ENCODE measurements at regions not wholly inside any gene's neighbourhood (a gene's known extent, or its start where the extent isn't known, plus 50 kb on each side); places are given as distances from the start of the nearest gene placed in this dataset.

- in situ Hi-C loops (cut with HindIII; ENCODE audit: low sequenced_read_pairs): no loop called here
These were observed 447.9 kb downstream of the CNTN6 start for GRCh38 chr3:1540686-1541085.

DNA sequence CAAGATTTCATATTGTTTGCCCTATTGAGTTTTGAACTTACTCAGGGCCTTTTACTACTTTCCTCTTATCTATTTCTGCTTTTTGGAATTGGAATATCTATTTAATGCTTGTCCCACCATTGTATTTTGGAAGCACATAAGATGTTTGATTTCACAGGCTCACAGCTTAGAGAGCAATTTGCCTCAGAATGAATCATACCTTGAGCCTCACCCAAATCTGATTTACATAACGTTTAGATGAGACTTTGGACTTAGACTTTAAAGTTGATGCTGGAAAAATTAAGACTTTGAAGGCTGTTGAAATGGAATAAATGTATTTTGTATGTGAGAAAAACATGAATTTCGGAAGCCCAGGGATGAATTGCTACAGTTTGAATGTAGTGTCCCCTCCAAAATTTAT is 458.9 kb downstream of the CNTN6 start:
- in situ Hi-C loops (cut with HindIII; ENCODE audit: low sequenced_read_pairs): no loop called here

DNA sequence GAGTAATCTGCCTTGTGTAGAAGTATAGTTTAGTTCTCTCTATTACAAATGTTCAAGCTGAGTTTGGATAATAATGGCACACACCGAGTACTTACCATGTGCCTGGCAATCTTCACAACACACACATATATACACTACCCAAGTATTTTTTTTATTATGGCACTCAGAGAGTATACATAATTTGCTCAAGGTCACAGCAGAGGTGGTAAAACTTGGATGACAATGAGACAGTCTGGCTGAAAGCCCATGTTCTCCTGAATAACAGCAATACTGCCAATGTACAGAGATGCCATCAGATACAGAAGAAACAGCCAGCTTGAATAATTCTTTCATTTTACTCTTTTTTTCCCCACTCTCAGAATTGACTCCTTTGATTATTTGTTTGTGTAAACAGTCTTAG is 460.0 kb downstream of the CNTN6 start:
- in situ Hi-C loops (cut with HindIII; ENCODE audit: low sequenced_read_pairs): no loop called here

DNA sequence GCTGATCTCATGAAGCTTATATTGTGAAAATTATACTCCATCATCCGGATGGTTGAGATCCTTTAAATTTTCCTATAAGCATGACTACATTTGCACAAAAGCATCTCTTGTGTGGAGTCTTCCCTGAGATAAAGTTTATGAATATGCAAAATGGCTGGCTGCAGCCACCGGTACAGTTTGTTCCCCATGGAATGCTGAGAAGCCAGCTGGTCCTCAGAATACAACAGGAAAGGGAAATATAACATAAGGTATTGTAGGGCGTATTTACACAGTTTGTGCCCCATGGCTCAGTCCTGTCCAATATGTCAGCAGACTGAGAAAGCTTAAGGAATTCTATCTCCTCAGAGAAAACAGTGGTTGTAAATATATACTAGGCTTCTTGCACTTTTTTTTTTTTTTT is 468.6 kb downstream of the CNTN6 start:
- in situ Hi-C loops (cut with HindIII; ENCODE audit: low sequenced_read_pairs): no loop called here

DNA sequence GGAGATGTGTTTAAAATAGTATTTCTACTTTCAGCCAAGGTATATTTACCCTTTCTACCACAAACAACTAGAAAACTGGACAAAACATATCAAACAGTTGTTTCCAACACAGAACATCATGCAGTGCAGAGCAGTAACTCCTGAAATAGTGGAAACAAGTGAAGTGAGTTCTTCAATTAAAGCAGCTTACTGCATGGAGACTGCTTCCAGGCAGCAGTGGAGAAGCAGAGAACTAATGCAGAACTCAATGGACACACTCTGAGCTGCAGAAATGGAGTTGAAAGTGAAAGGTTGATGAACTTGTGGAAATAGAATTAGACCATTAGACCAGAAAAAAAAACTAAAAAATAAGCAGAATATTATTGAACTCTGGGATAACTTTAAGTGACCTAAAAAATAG is 478.9 kb downstream of the CNTN6 start:
- in situ Hi-C loops (cut with HindIII; ENCODE audit: low sequenced_read_pairs): no loop called here

DNA sequence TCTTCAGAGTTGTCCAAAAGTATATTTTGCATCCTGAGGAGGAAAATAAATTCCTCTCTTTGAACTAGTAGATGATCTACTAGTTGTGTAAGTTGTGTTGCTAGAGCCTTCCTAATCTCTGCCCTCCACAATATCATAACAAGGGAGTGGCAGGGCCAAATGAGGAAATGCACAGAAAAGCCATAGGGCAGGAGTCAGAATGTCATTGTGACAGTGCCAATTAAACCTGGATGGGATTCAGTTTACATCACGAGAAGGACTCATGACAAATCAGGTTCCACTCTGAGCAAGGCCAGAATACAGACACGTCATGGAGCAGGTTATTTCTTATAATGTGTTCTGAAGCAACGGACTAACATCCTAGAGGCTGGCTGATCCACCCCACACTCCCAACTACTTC is 483.2 kb downstream of the CNTN6 start:
- in situ Hi-C loops (cut with HindIII; ENCODE audit: low sequenced_read_pairs): no loop called here

DNA sequence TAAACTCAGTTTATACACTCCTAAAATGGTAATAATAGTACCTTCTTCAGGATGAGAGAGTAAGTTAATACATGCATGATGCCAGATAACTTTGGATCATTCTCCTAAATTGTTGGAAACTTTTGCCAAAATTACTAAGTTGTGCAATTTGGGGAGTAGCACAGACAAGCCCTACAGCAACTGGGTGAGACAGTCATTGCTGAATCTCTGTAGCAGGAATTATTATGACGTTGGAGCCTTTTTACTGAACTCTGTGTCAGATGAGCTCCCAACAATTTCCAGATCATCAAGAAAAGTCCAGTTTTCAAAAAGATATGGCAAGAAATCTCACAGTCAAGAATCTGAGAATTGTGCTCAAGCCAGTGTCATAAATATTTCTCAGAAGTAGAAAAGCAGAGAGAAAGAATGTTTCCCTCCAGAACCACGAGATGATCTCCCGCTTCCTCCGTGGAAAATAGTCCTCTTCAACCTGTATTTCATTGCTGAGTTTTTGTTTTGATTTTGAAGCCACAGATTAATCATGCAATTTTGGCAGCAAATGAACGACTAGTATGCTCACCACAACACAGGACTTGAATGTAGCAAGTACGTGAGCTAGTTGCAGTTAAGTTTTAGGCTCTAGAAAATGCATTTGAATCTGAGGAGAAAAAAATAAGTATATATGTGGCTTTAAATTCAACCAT is 485.4 kb downstream of the CNTN6 start:
- in situ Hi-C loops (cut with HindIII; ENCODE audit: low sequenced_read_pairs): no loop called here

DNA sequence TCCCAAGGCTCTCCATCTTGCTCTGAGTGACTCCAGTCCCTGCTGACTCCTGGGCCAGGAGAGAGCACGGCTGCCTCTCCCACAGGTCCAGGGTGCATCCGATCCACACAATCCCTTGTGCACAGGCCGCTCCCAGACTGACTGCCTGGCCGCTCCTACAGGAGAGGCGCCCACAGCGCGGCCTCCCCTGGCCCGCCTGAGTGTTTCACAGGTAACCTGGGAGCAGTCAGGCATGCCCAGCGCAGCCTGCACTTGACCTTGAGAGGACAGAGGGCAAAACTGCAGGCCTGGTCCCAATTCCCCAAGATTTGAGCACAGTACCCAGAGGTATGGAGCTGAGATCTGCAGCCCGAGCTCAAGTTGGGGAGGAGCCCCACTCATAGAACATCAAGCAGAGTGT is 490.2 kb downstream of the CNTN6 start:
- in situ Hi-C loops (cut with HindIII; ENCODE audit: low sequenced_read_pairs): no loop called here

DNA sequence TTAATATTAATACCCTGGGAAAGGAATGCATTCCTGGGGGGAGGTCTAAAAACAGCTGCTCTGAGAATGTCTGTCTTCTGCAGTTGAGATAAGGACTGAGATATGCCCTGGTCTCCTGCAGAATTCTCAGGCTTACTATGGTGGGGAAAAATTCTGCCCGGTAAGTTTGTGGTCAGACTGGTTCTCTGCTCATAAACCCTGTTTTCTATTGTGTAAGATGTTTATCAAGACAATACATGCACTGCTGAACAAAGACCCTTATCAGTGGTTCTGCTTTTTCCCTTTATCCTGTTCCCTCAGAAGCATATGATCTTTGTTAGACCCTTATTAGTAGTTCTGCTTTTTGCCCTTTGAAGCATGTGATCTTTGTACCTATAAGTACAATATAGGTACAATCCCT is 494.6 kb downstream of the CNTN6 start:
- in situ Hi-C loops (cut with HindIII; ENCODE audit: low sequenced_read_pairs): no loop called here

- in situ Hi-C loops (cut with HindIII; ENCODE audit: low sequenced_read_pairs): no loop called here
These were observed 498.7 kb downstream of the CNTN6 start for GRCh38 chr3:1591327-1592028.

DNA sequence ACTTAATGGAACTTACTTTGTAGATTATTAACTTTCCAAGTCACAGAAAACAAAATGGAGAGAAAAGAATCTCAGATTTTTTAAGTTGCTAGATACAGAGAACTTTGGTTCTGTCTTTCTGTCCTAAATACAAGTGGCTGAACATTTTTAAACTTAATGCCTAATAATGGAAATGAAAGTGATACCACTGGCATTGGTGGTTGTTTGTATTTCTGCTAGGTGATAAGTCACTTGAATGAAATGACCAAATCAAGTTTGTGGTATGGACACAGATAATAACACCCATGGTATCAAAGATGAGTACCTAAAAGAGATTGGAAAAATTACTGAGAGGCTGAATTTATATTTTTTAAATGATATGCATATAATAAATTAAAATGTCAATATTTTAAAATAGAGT is 502.1 kb downstream of the CNTN6 start:
- in situ Hi-C loops (cut with HindIII; ENCODE audit: low sequenced_read_pairs): no loop called here

- in situ Hi-C loops (cut with HindIII; ENCODE audit: low sequenced_read_pairs): no loop called here
These were observed 498.5 kb upstream of the CNTN4 start for GRCh38 chr3:1600206-1600605.

DNA sequence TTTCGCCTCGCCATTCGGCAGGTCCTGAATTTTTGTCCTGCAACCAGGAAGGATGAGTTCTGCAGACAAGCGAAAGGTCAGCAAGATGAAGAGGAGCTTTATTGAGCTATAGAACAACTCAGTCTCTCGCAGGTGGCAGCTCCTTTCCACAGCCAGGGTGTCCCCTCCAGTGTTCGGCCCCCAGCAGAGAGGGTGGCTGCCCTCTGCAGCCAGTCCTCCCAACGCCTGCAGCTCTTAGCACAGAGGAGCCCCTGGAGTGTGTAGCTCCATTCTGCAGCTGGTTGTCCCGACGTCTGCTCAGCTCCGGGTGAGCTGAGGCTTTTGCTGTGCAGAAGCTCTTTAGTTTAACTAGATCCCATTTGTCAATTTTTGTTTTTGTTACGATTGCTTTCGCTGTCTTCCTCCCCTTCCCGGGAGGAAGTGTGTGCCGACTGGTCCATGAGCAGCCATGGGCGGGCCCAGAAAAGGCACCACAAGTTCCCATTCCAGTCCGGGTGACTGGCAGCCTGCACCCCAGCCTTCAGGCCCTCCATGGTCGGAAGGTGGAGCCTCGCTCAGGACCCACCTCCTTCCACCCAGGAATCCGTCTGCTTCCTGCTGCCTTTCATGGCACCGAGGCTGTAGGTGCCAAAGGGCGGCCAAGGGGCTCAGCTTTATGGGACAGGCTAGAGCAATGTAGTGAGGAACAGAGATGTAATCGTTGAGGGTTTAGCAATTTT is 497.8 kb upstream of the CNTN4 start:
- in situ Hi-C loops (cut with HindIII; ENCODE audit: low sequenced_read_pairs): no loop called here

GRCh38 chr3:1609416-1609815 is 489.2 kb upstream of the CNTN4 start:
- in situ Hi-C loops (cut with HindIII; ENCODE audit: low sequenced_read_pairs): no loop called here

DNA sequence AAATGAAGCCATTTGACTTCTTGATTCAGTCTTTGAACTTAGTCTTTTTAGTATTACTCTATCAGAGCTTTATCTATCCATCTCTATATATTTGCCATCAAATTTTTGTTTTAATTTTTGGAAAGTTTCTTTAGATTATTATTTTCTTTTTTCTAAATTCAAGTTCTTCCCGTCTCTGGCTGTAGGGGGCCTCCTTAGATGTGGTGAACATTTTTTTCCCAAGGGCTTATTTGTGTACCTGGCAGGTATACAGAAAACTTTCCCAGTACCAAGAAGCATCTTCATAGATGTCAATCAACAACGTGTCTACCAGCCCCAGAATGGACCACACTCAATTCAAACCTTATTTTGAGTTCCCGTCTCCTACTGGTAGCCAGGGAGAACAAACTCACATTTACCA is 486.8 kb upstream of the CNTN4 start:
- in situ Hi-C loops (cut with HindIII; ENCODE audit: low sequenced_read_pairs): no loop called here

DNA sequence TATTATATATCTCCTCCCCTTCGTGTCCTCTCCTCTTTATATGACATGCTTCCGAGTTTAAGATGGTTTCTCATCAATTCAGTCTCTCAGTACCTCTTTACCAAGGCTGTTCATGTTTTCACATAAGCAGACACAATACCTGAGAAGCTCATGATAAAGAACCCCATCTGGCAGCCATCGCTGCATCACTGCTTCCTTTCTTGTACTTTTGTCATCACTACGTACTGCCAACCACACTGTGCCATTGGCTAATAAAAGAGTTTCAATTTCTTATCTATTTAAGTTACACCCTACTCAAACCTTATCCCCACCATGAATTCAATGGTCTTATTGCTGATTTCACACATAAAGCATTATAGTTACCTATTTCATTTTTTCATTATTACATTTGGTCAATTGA is 484.7 kb upstream of the CNTN4 start:
- in situ Hi-C loops (cut with HindIII; ENCODE audit: low sequenced_read_pairs): no loop called here

DNA sequence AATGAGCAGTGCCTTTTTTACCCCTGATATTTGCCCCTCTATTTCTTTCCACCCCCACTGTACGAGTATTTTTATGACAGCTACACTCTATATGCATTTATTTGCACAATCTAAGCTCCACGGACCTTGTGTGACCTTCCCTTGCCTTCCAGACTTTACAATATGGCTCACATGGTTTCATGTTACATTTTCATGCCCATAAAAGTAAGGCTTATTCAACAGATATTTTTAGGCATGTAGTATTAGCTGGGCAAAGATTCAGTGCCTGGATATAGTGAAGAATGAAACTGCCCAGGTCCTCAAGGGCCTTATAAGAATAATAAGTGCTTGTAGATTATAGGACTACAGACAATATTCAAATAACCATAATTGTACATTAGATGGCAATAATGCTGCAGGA is 481.9 kb upstream of the CNTN4 start:
- in situ Hi-C loops (cut with HindIII; ENCODE audit: low sequenced_read_pairs): no loop called here

DNA sequence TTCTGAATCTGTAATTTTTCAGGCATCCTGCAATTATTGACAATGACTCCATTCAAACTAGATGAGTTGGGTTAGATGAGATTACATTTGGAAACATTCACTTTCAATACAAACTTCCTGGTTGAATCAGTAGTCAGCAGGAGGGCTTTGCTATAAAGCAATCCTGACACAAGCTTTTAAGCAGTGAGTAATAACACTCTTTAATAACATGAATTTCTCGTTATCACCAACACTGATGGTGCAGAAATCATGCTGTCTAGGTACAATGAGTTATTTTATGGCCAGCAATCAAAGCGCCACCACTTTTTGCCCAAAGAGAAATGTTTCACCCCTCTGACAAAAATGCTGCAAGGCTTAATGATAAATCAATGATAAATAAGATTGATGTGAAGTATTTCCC is 474.8 kb upstream of the CNTN4 start:
- in situ Hi-C loops (cut with HindIII; ENCODE audit: low sequenced_read_pairs): no loop called here

DNA sequence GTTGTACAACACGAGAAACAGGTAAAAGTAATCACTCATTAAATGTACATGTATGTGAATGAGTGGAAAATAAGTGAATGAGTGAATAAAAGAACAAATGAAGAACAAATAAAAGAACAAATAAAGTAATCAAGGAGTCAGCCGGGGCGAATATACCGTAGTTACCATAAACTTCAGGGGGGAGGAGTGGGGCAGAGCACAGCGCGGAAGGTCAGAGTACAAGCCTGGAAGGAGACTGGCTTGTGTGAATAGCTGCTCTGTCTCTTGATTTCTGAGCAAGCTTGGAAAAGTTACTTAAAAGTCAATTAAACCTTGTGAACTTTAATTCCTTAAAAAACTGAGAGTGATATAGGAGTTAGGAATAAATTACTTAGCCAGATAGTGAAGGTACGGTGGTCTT is 466.5 kb upstream of the CNTN4 start:
- in situ Hi-C loops (cut with HindIII; ENCODE audit: low sequenced_read_pairs): no loop called here

DNA sequence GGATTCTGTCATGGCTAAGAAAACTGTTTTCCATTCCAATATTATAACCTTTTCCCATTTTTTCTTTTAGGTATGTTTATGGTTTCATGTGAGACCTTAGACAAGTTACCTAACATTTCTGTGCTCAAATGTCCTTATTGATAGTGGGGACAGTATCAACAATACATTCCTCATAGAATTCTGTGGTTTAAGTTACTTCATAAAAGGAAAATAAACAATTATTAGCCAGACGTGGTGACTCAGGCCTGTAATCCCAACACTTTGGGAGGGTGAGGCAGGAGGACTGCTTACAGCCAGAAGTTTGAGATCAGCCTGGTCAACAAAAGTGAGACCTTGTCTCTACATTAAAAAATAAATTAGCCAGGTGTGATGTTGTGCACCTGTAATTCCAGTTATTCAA is 436.8 kb upstream of the CNTN4 start:
- in situ Hi-C loops (cut with HindIII; ENCODE audit: low sequenced_read_pairs): no loop called here

GRCh38 chr3:1664266-1664665 is 434.4 kb upstream of the CNTN4 start:
- in situ Hi-C loops (cut with HindIII; ENCODE audit: low sequenced_read_pairs): no loop called here

DNA sequence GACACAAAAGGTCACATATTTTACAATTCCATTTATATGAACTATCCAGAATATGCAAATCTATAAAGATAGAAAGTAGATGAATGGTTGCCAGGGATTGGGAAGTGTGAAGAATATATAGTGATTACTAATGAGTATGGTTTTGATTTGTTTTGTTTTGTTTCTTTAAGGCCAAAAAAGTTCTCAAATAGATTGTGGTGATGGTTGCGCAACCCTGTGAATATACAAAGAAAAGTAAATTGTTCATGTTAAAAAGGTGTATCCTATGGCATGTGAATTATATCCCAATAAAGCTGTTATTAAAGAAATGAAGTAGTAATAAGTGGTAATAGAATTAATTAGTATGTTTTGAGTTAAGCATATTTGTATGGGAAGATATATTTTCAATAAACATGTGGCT is 431.8 kb upstream of the CNTN4 start:
- in situ Hi-C loops (cut with HindIII; ENCODE audit: low sequenced_read_pairs): no loop called here

Data from endothelial cell of hepatic sinusoid (primary cell).